ENCODE measurements at regions not wholly inside any gene's neighbourhood (a gene's known extent, or its start where the extent isn't known, plus 50 kb on each side); places are given as distances from the start of the nearest gene placed in this dataset.

DNA sequence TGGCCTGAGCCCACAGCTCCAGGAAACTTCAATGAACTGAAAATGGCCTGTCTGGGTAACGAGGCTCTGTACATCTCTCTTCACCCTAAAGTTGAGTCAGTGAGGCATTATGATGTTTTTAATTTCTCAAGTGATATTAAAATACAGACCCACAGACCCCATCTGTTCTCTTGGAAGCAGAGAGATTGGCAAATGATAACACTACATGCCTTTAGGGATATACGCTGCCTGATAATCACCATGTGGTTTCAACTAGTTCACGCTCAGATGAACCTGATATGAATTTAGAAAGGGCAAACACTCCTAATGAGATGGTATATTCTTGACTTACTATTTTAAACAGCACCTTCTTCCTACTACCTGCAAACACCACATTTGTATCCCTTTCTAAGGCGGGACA is 127.5 kb downstream of the RFC3 start:
- no peak for DNase-seq

- no peak for DNase-seq
These were observed 135.3 kb downstream of the RFC3 start for GRCh38 chr13:33953203-33953602.

- no peak for DNase-seq
These were observed 135.8 kb downstream of the RFC3 start for GRCh38 chr13:33953781-33954180.

DNA sequence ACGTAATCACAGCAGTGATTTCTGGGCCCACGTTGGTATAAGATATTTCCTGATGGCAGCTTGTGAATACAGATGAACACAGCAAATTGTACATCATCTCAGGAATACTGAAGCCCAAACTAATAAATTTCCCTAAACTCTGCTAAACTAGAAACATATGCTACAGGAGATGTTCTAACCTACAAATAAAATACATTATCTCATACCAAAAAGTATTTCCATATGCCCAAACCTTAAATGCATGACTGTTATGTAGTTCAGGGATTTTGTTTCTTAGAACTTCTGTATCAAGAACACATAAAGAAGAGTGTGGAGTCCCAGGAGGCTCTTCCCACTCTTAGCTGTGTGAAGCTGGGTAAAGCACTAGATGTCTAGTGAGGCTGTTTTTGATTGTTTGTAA is 138.4 kb downstream of the RFC3 start:
- no peak for DNase-seq

- DNase-seq: no peak
These were observed 139.6 kb downstream of the RFC3 start for GRCh38 chr13:33957497-33957905.

DNA sequence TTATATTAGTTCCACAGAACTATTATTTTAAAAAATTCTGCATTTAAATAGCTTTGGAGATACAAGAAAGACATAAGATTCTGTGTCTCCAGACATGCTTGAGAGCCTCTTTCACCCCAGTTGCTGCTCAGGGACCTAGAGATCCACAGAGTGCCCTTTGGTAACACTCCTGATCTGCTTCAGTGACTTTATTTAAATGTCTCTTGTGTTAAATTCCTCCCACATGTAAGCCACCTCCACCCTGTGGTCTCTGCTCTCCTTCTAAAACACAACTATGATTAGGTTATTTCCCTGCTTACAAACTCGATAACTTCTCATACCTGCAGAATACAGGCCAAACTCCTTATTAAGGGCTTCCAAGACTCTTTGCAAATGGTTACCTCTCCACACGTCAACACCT is 141.0 kb downstream of the RFC3 start:
- no peak for DNase-seq

DNA sequence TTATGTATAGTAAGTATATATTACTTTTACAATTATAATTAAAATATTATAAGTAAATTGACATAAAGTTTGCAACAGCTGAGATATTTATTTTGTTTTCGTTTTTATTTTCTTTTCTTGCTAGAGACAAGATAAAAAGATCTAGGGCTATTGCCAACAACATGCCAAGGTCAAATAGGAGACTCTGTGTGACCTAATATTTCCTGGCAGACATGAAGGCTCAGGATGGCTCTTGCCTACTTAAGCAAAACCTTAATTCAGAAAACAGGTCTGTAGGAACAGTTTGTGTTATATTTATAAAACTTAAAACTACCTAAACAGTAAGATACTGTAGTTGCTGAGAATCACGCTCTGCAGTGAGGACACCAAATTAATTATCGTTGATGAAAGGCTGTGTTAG is 145.2 kb downstream of the RFC3 start:
- no peak for DNase-seq

DNA sequence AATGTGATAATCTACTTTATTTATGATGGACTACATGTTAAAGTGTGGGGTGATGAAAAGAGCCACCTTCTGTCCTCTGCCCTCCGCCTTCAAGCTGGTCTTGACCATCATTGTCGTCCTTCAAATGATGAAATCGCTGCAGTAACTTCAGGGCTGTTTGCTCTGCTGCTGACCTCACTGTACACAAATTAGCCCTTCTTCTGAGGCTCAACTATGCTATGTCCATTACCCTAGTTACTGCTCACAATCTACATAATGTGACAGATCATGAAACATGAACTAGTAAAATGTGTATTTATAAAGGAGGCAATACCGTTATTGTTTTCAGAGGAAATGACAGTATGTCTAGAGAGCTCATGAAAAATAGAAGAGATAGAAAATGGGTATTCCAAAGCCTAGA is 145.9 kb downstream of the RFC3 start:
- no peak for DNase-seq

GRCh38 chr13:33968520-33969507 is 150.9 kb downstream of the RFC3 start:
- DNase-seq: no peak

GRCh38 chr13:33970746-33971561 is 153.0 kb downstream of the RFC3 start:
- DNase-seq: no peak

GRCh38 chr13:33971562-33971819 is 153.5 kb downstream of the RFC3 start:
- DNase-seq: no peak

GRCh38 chr13:33973194-33973593 is 155.2 kb downstream of the RFC3 start:
- DNase-seq: no peak

DNA sequence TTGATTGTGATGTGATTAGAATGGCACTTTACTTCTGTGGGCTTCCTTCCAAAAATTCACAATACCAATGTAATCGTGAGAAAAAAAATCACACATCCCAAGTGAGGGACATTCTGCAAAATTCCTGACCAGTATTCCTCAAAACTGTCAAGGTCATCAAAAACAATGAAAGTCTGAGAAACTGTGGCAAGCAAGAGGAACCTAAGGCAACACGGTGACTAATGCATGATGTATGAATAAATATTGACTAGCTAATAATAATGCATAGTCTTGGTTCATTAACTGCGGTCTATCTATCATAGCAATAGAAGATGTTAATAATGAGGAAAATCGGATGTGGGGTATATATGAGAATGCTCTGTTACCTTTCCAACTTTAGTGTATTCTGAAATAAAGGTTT is 159.0 kb downstream of the RFC3 start:
- DNase-seq: no peak

- DNase-seq: no peak
These were observed 160.7 kb downstream of the RFC3 start for GRCh38 chr13:33978653-33979052.

- DNase-seq: no peak
These were observed 175.0 kb downstream of the RFC3 start for GRCh38 chr13:33992881-33993336.

- DNase-seq: no peak
These were observed 176.2 kb downstream of the RFC3 start for GRCh38 chr13:33994198-33994597.

DNA sequence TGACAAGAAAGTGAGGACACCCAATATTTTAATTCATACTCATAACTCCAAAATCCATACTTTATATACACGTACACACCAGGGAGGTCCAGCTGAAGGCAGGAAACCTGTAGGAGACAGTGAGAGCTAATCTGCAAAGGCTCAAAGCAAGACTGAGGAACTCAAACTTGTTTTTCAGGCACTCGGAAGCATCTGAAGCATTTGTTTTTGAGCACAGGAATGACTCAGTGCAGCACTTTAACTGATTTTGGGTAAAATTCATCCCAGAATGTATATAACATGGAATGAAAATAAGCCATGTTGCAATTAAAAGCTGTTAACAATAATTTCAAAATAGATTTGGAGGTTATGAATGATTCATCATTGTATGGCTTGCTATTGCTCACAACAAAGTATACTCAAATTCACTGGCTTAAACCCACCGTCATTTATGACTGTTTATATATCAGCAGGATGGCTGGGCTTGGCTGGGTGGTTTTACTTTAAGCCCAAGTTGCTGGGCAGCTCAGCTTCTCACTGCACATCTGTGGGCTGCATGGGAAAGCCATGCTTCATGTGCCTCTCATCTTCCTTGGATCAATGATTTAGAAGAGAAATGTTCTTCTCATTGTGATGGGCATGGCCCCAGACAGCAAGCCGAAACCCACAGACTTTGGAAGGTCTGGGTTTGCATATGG is 177.0 kb downstream of the RFC3 start:
- DNase-seq: no peak

GRCh38 chr13:33996636-33997035 is 178.7 kb downstream of the RFC3 start:
- no peak for DNase-seq

DNA sequence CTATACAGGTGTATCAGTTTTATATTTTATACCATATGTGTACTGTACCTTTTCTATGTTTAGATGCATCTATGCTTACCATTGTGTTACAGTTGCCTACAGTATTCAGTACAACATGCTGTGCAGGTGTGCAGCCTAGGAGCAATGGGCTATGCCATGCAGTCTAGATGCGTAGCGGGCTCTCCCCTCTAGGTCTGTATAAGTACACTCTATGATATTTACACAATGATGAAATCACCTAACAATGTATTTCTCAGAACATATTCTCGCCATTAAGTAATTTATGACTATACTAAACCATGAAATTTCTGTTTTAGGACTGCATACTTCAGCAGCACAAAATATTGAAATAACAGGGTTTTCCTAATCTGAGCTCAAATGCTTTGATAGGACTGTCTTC is 179.6 kb downstream of the RFC3 start:
- DNase-seq: no peak

- no peak for DNase-seq
These were observed 182.1 kb downstream of the RFC3 start for GRCh38 chr13:33999811-34000605.

DNA sequence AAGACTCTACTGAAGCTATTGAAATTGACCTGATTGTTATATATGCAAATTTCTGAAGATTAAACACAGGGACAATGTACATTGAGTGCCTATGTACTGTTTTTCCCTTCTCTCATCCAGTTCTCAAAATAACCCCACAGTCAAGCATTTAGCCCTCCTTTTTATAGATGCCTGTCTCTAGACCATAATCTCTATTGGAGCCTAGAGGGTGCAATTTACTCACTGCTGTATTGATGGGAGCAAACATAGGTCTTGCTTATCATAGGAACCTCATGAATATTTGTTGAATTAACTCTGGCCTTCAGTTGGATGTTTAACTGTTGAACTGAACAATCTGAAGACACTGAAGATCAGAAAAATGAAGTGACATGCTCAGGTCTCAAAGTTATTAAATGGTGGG is 183.0 kb downstream of the RFC3 start:
- no peak for DNase-seq

Data from nucleus accumbens (tissue), 56 donors.